Body of pancreas (tissue), 4 donors: ENCODE measurements at regions not wholly inside any gene's neighbourhood (a gene's known extent, or its start where the extent isn't known, plus 50 kb on each side); places are given as distances from the start of the nearest gene placed in this dataset.

Experiments used
- ATAC-seq: fragments of 150-250 bp; one replicate; pipeline ENCODE4 v1.9.1; 2016
- DNase-seq, 4 donors: peaks; one replicate each; pipeline ENCODE4 v3.0.0-alpha.2; 2019
- H3K27ac ChIP-seq, 4 donors: fragments of 200-600 bp; sonication (generic); 1 replicate in 3 of 4; 2 replicates in 1 of 4; pipeline versions ENCODE4 v1.5.1 to v1.6.1; 2016 to 2019; ENCODE audit warnings: mild to moderate bottlenecking in 1 of 4, mixed read lengths in 1 of 4, moderate library complexity in 1 of 4
- H3K27me3 ChIP-seq, 2 donors: fragments of 200-600 bp; sonication (generic); one replicate each; pipeline ENCODE4 v1.6.0; 2016; ENCODE audit warnings: mild to moderate bottlenecking in 1 of 2
- H3K36me3 ChIP-seq, 2 donors: fragments of 200-600 bp; sonication (generic); replicated peaks in 1 of 2; 2 replicates each; pipeline ENCODE4 v1.5.1; 2016; ENCODE audit warnings: low read depth in 2 of 2; ENCODE audit not compliant: insufficient read depth in 1 of 2
- H3K4me1 ChIP-seq: fragments of 200-600 bp; sonication (generic); one replicate; pipeline ENCODE4 v1.6.0; 2016
- H3K4me3 ChIP-seq, 2 donors: fragments of 200-600 bp; sonication (generic); 1 replicate in 1 of 2; 2 replicates in 1 of 2; pipeline ENCODE4 v1.5.1; 2016 to 2019
- H3K9me3 ChIP-seq, 3 donors: fragments of 200-600 bp; sonication (generic); 1 replicate in 2 of 3; 2 replicates in 1 of 3; pipeline ENCODE4 v1.5.1; 2016
- POLR2A ChIP-seq, 3 donors: fragments of 450-650 bp; IDR thresholded peaks; one replicate each; pipeline ENCODE4 v1.6.1; 2016; ENCODE audit warnings: antibody characterized with exemption in 3 of 3, mild to moderate bottlenecking in 2 of 3
- WGBS, 2 donors: methylation state at CpG; one replicate each; pipeline ENCODE4 v1.1.5; 2017; 5-methylcytosine and 5-hydroxymethylcytosine counted together
- intact Hi-C: fragments of 100-400 bp; cut with DNase I; formaldehyde crosslinking; loops from one replicate; pipeline ENCODE4 v1.15.1; 2023
- TF ChIP-seq, protein P1 (sequence below), 7 experiments: fragments of 450-650 bp in 4 of 7; fragments of 200-600 bp in 3 of 7; sonication (generic) in 3 of 7; IDR thresholded peaks; one replicate each; pipeline ENCODE4 v1.5.1; 2016 to 2019; ENCODE audit warnings: antibody characterized with exemption in 7 of 7

- intact Hi-C loops: no loop called here
- ATAC-seq: peak; percentile 21
- TF ChIP-seq, protein P1, sequence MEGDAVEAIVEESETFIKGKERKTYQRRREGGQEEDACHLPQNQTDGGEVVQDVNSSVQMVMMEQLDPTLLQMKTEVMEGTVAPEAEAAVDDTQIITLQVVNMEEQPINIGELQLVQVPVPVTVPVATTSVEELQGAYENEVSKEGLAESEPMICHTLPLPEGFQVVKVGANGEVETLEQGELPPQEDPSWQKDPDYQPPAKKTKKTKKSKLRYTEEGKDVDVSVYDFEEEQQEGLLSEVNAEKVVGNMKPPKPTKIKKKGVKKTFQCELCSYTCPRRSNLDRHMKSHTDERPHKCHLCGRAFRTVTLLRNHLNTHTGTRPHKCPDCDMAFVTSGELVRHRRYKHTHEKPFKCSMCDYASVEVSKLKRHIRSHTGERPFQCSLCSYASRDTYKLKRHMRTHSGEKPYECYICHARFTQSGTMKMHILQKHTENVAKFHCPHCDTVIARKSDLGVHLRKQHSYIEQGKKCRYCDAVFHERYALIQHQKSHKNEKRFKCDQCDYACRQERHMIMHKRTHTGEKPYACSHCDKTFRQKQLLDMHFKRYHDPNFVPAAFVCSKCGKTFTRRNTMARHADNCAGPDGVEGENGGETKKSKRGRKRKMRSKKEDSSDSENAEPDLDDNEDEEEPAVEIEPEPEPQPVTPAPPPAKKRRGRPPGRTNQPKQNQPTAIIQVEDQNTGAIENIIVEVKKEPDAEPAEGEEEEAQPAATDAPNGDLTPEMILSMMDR (IDR thresholded peaks at IDR 0.05): no peak
- no peak for TF ChIP-seq POLR2A (IDR thresholded peaks at IDR 0.05)
These were observed 81.7 kb downstream of the SDC1 start for GRCh38 chr2:20143263-20143662.

DNA sequence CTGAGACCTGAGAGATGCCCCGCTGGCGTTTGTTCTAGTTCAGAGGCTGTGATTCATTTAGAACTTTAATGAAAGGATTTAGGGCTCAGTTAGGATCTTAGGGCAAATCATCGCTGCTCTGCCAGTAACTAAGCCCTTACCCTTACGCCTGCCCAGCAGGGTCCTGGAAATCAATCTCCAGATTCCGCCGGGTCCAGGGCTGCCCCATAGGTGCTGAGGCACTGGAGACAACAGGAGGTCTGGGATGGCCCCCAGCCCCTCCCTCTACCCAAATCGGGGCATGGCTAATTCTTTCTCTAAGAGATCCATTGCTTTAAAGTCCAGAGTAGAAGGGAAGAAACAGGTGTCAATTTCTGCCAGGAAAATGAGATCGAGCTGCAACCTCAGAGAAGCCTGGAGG, 83.1 kb downstream of the SDC1 start:
- Histone ChIP-seq H3K36me3 (no peaks in the 10 kb centered on the region), H3K9me3 (no peaks in the 10 kb centered on the region), H3K4me3 (no peak overlapping the region), H3K27ac (no peak overlapping the region), H3K4me1 (no peaks in the 10 kb centered on the region), H3K27me3 (no peaks in the 10 kb centered on the region)
- 66 to 74% methylated on average over 8 of the region's 8 CpGs for whole genome bisulfite sequencing, 2 donors
- no peak for ATAC-seq
- TF ChIP-seq, protein P1 (IDR thresholded peaks at IDR 0.05): no peak
- no peak for TF ChIP-seq POLR2A (IDR thresholded peaks at IDR 0.05)
- intact Hi-C loops: no loop called here
- DNase-seq: no peak

More at GRCh38 chr2:20143263-20143662, 81.7 kb downstream of the SDC1 start:
- Histone ChIP-seq H3K9me3 (no peaks in the 10 kb centered on the region), H3K4me3 (no peak overlapping the region), H3K36me3 (no peaks in the 10 kb centered on the region), H3K4me1 (no peaks in the 10 kb centered on the region), H3K27ac (no peak overlapping the region), H3K27me3 (no peaks in the 10 kb centered on the region)
- no peak for DNase-seq
- 68 to 72% methylated on average over 5 of the region's 5 CpGs for WGBS, 2 donors

DNA sequence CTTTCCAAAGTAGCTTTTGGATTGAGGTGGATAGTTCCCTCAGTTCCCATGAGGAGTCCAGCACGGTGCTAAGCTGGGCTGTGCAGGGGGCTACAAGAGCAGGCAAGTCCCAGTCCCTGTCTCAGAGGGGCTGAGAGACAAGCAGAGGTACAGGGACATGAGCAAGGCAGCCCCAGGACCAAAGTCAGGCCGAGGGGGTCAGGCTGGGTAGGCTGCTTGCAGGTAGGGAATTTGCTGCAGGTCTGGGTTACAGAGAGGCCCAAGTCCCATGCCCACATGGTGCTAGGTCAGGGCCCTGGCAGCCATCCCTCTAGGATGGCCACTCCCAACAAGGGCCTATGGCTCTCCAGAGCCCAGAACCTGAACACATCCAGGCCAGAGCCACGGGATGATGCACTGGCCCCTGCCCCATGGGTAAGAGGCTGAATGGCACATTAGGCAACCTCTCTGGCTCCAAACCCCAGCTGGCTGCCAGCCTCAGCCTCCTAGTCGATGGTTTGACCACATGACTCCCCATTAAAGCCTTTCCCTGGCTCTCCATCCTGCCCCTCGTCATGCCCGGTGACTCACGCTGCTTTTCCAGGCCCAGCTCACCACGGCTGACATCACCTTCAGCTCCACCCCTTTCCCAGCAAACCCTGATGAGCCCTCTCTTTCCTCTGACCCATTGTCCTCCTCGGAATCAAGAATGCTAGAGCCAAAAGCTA, 83.7 kb downstream of the SDC1 start:
- no peak for ATAC-seq
- Histone ChIP-seq H3K4me1 (no peaks in the 10 kb centered on the region), H3K9me3 (no peaks in the 10 kb centered on the region), H3K27ac (no peak overlapping the region), H3K27me3 (no peaks in the 10 kb centered on the region), H3K4me3 (no peak overlapping the region), H3K36me3 (no peaks in the 10 kb centered on the region)
- TF ChIP-seq POLR2A (IDR thresholded peaks at IDR 0.05): no peak
- TF ChIP-seq, protein P1 (IDR thresholded peaks at IDR 0.05): no peak
- peak in 2 of 4 donors; percentile 30 to 64 for DNase-seq
- intact Hi-C loops: no loop called here
- whole genome bisulfite sequencing, 2 donors: 59 to 67% methylated on average over 7 to 9 of the region's 9 CpGs

GRCh38 chr2:20140321-20141055, 84.4 kb downstream of the SDC1 start:
- no peak for ATAC-seq
- WGBS, 2 donors: 76 to 78% methylated on average over 10 to 11 of the region's 11 CpGs
- H3K27me3 ChIP-seq: no peaks in the 10 kb centered on the region
- no peaks in the 10 kb centered on the region for H3K4me1 ChIP-seq
- intact Hi-C loops: no loop called here
- H3K4me3 ChIP-seq: no peak overlapping the region
- no peaks in the 10 kb centered on the region for H3K9me3 ChIP-seq
- H3K36me3 ChIP-seq: no peaks in the 10 kb centered on the region
- DNase-seq: no peak
- TF ChIP-seq, protein P1 (IDR thresholded peaks at IDR 0.05): no peak
- no peak for TF ChIP-seq POLR2A (IDR thresholded peaks at IDR 0.05)
- H3K27ac ChIP-seq: no peak overlapping the region
